SK-N-SH (cell line): ENCODE measurements at regions not wholly inside any gene's neighbourhood (a gene's known extent, or its start where the extent isn't known, plus 50 kb on each side); places are given as distances from the start of the nearest gene placed in this dataset.

Experiments
- CTCF ChIA-PET: fragments of 300-600, 350-600 bp; formaldehyde crosslinking; extraction: SDS; loops from one replicate; lab custom pipeline; 2021; lab: Yijun Ruan, JAX
- POLR2A ChIA-PET: fragments of 350-600 bp; sonication (Branson Sonifier 250); formaldehyde crosslinking; extraction: SDS; loops from one replicate; lab custom pipeline; 2020; ENCODE audit warnings: antibody characterized with exemption, inconsistent platforms; lab: Yijun Ruan, JAX
- DNase-seq: peaks from one replicate; pipeline ENCODE4 v3.0.0; 2012
- H2AFZ ChIP-seq: fragments of 200-600 bp; sonication (generic); 2 replicates; pipeline ENCODE4 v1.8.1; 2016; ENCODE audit warnings: antibody characterized with exemption, mild to moderate bottlenecking, low read depth
- H3F3A ChIP-seq: fragments of 200-600 bp; sonication (generic); replicated peaks from 2 replicates; pipeline ENCODE3; 2016; ENCODE audit warnings: antibody characterized with exemption, mild to moderate bottlenecking; ENCODE audit not compliant: insufficient read depth
- H3K27ac ChIP-seq, 2 experiments: fragments of 200-500 bp in 1 of 2; fragments of 200-600 bp in 1 of 2; sonication (Bioruptor generic) in 1 of 2; sonication (generic), shearing (Covaris generic) in 1 of 2; 2 replicates each; pipeline versions ENCODE4 v1.5.1 to v1.6.1; 2014 to 2016; ENCODE audit warnings: low read depth in 2 of 2, inconsistent platforms in 1 of 2, low read length in 1 of 2, mild to moderate bottlenecking in 1 of 2, mixed read lengths in 1 of 2
- H3K27me3 ChIP-seq: fragments of 200-600 bp; sonication (generic), shearing (Covaris generic); 2 replicates; pipeline ENCODE4 v1.6.1; 2016; ENCODE audit warnings: mixed run types; ENCODE audit not compliant: insufficient read depth
- H3K36me3 ChIP-seq, 2 experiments: fragments of 200-500 bp in 1 of 2; fragments of 200-600 bp in 1 of 2; sonication (Bioruptor generic) in 1 of 2; sonication (generic) in 1 of 2; replicated peaks in 1 of 2; 2 replicates each; pipeline versions ENCODE3 to v1.5.1; 2014 to 2016; ENCODE audit warnings: low read length in 1 of 2, mild to moderate bottlenecking in 1 of 2; ENCODE audit not compliant: insufficient read depth in 2 of 2, control insufficient read depth in 1 of 2
- H3K4me1 ChIP-seq, 2 experiments: fragments of 200-500 bp in 1 of 2; fragments of 200-600 bp in 1 of 2; sonication (Bioruptor generic) in 1 of 2; sonication (generic), shearing (Covaris generic) in 1 of 2; 2 replicates each; pipeline versions ENCODE4 v1.5.1 to v1.6.1; 2014 to 2016; ENCODE audit warnings: low read depth in 1 of 2, low read length in 1 of 2, mixed run types in 1 of 2; ENCODE audit not compliant: insufficient read depth in 2 of 2, control insufficient read depth in 1 of 2
- H3K4me2 ChIP-seq: fragments of 200-600 bp; sonication (generic), shearing (Covaris generic); 2 replicates; pipeline ENCODE4 v1.6.1; 2017; ENCODE audit warnings: mixed run types
- H3K4me3 ChIP-seq, 2 experiments: fragments of 200-500 bp in 1 of 2; fragments of 200-600 bp in 1 of 2; sonication (Bioruptor generic) in 1 of 2; sonication (generic), shearing (Covaris generic) in 1 of 2; 2 replicates each; pipeline versions ENCODE4 v1.5.1 to v1.8.1; 2014 to 2016; ENCODE audit warnings: low read depth in 2 of 2, inconsistent platforms in 1 of 2, low read length in 1 of 2, mild to moderate bottlenecking in 1 of 2, mixed read lengths in 1 of 2, moderate library complexity in 1 of 2
- H3K79me2 ChIP-seq: fragments of 200-600 bp; sonication (generic); 2 replicates; pipeline ENCODE4 v1.8.1; 2017; ENCODE audit warnings: mild to moderate bottlenecking; ENCODE audit not compliant: insufficient read depth
- H3K9ac ChIP-seq: fragments of 200-600 bp; sonication (generic); 2 replicates; pipeline ENCODE4 v1.6.1; 2017; ENCODE audit warnings: mixed run types
- H3K9me2 ChIP-seq: fragments of 200-600 bp; sonication (generic); 2 replicates; pipeline ENCODE4 v1.6.1; 2017; ENCODE audit warnings: mixed run types
- H3K9me3 ChIP-seq: fragments of 200-600 bp; sonication (generic); 2 replicates; pipeline ENCODE4 v1.6.1; 2017; ENCODE audit warnings: mixed run types, mild to moderate bottlenecking, moderate library complexity
- H4K20me1 ChIP-seq: fragments of 200-600 bp; sonication (generic); 2 replicates; pipeline ENCODE4 v1.6.1; 2017; ENCODE audit warnings: mild to moderate bottlenecking, mixed run types; ENCODE audit not compliant: insufficient read depth
- CHD2 ChIP-seq: fragments of 150-350 bp; IDR thresholded peaks from 2 replicates; pipeline ENCODE4 v1.6.1; 2018; ENCODE audit warnings: low read length; ENCODE audit not compliant: partially characterized antibody
- ELF1 ChIP-seq: IDR thresholded peaks from 2 replicates; pipeline ENCODE4 v1.4.0; 2012
- EP300 ChIP-seq, 2 experiments: IDR thresholded peaks; 2 replicates each; pipeline versions ENCODE4 v1.4.0 to v1.6.1; 2012; ENCODE audit warnings: borderline replicate concordance in 1 of 2, low read depth in 1 of 2, low read length in 1 of 2
- EZH2phosphoT487 ChIP-seq: fragments of 200-600 bp; sonication (generic); IDR thresholded peaks from 2 replicates; pipeline ENCODE4 v1.6.1; 2017; ENCODE audit warnings: low read depth, mixed run types, mild to moderate bottlenecking, antibody characterized with exemption, moderate library complexity, borderline replicate concordance
- FOXM1 ChIP-seq: IDR thresholded peaks from 2 replicates; pipeline ENCODE4 v1.4.0; 2012; ENCODE audit warnings: low read depth, mild to moderate bottlenecking
- GABPA ChIP-seq: IDR thresholded peaks from 2 replicates; pipeline ENCODE4 v1.4.0; 2012; ENCODE audit warnings: low read depth, mild to moderate bottlenecking
- GATA2 ChIP-seq: sonication (generic); formaldehyde crosslinking; IDR thresholded peaks from 2 replicates; pipeline ENCODE4 v1.5.0; 2020; ENCODE audit warnings: mild to moderate bottlenecking, missing genetic modification reagents
- IRF3 ChIP-seq: fragments of 150-350 bp; IDR thresholded peaks from 2 replicates; pipeline ENCODE4 v1.6.1; 2016; ENCODE audit warnings: mild to moderate bottlenecking, low read depth, low read length
- JUND ChIP-seq: IDR thresholded peaks from 2 replicates; pipeline ENCODE4 v1.4.0; 2012
- MEF2A ChIP-seq: IDR thresholded peaks from 2 replicates; pipeline ENCODE4 v1.4.0; 2012; ENCODE audit warnings: low read depth, borderline replicate concordance
- MXI1 ChIP-seq: IDR thresholded peaks from 2 replicates; pipeline ENCODE4 v1.6.1; 2012; ENCODE audit warnings: mild to moderate bottlenecking, low read depth, low read length, improper control_type of control experiment
- PBX3 ChIP-seq: IDR thresholded peaks from 2 replicates; pipeline ENCODE4; 2012
- POLR2AphosphoS5 ChIP-seq: IDR thresholded peaks from 2 replicates; pipeline ENCODE4 v1.6.1; 2012; ENCODE audit warnings: low read depth, low read length
- RFX5 ChIP-seq: IDR thresholded peaks from 2 replicates; pipeline ENCODE4 v1.6.1; 2012; ENCODE audit warnings: mild to moderate bottlenecking, improper control_type of control experiment, low read length
- RXRA ChIP-seq: IDR thresholded peaks from 2 replicates; pipeline ENCODE4 v1.4.0; 2012; ENCODE audit warnings: low read depth, mild to moderate bottlenecking, borderline replicate concordance
- SMC3 ChIP-seq: IDR thresholded peaks from 2 replicates; pipeline ENCODE4 v1.6.1; 2012; ENCODE audit warnings: low read depth, low read length, improper control_type of control experiment
- TAF1 ChIP-seq: IDR thresholded peaks from 2 replicates; pipeline ENCODE4 v1.6.1; 2012; ENCODE audit warnings: low read depth, mild to moderate bottlenecking, low read length, moderate library complexity, borderline replicate concordance
- USF1 ChIP-seq: IDR thresholded peaks from 2 replicates; pipeline ENCODE4 v1.4.0; 2012; ENCODE audit warnings: low read depth, borderline replicate concordance
- YY1 ChIP-seq: IDR thresholded peaks from 2 replicates; pipeline ENCODE4 v1.4.0; 2012; ENCODE audit warnings: low read depth, mild to moderate bottlenecking

- Histone ChIP-seq H3K4me1 (no peaks in the 10 kb centered on the region), H3K9me2 (no peaks in the 10 kb centered on the region), H3K36me3 (no peaks in the 10 kb centered on the region), H4K20me1 (no peaks in the 10 kb centered on the region), H3K79me2 (no peaks in the 10 kb centered on the region), H2AFZ (no peak overlapping the region), H3K27me3 (no peaks in the 10 kb centered on the region), H3K9ac (no peak overlapping the region), H3K4me3 (no peak overlapping the region), H3K4me2 (no peak overlapping the region), H3K9me3 (no peaks in the 10 kb centered on the region), H3F3A (no peaks in the 10 kb centered on the region), H3K27ac (no peak overlapping the region)
- no peak for DNase-seq
- no peak for TF ChIP-seq RXRA
- no peak for TF ChIP-seq IRF3
- TF ChIP-seq PBX3, result no peak
- no peak for TF ChIP-seq EZH2phosphoT487
- TF ChIP-seq USF1, result no peak
- TF ChIP-seq GABPA, result no peak
- TF ChIP-seq CHD2, result no peak
- TF ChIP-seq RFX5, result no peak
- TF ChIP-seq EP300 (IDR thresholded peaks at IDR 0.05; ENCODE audit: borderline replicate concordance in 1 of 2, low read depth in 1 of 2, low read length in 1 of 2), result no peak
- TF ChIP-seq JUND, result no peak
- no peak for TF ChIP-seq SMC3
- TF ChIP-seq ELF1, result no peak
- TF ChIP-seq YY1, result no peak
- TF ChIP-seq MXI1, result no peak
- no peak for TF ChIP-seq MEF2A
- no peak for TF ChIP-seq POLR2AphosphoS5
- TF ChIP-seq FOXM1, result no peak
- no peak for TF ChIP-seq TAF1
- TF ChIP-seq GATA2, result no peak
- POLR2A ChIA-PET, result no interaction called here
- CTCF ChIA-PET, result no interaction called here
Measured at GRCh38 chr1:191629836-191630235, 528.4 kb upstream of the RGS18 start.
